ENCODE measurements at regions not wholly inside any gene's neighbourhood (a gene's known extent, or its start where the extent isn't known, plus 50 kb on each side); places are given as distances from the start of the nearest gene placed in this dataset.

GRCh38 chr18:57275111-57275510 lies 77.2 kb upstream of the ST8SIA3 start:
- TF ChIP-seq CTCF (IDR thresholded peaks at IDR 0.05; ENCODE audit: insufficient read depth, low read depth, low read length) = no peak
- TF ChIP-seq EZH2 (IDR thresholded peaks at IDR 0.05; ENCODE audit: insufficient read depth, low read length) = no peak
